PC-3 (cell line): ENCODE measurements at regions not wholly inside any gene's neighbourhood (a gene's known extent, or its start where the extent isn't known, plus 50 kb on each side); places are given as distances from the start of the nearest gene placed in this dataset.
A peak's percentile ranks its signal among the peaks of the same experiment; 100 is the strongest.

Source experiments
- ATAC-seq: fragments of 200-7000 bp; cut with Tn5 transposase; 2 replicates; pipeline ENCODE4 v1.9.1; 2020; ENCODE audit warnings: mild to moderate bottlenecking, moderate library complexity
- BruUV-seq: library from RNA; stranded (reverse); fragments of 400-500 nt; replicated peaks from 2 replicates; lab custom pipeline; 2021; lab: Mats Ljungman, UMichigan
- CTCF ChIA-PET: fragments of 300-600 bp; sonication (Branson Sonifier 250); formaldehyde crosslinking; loops from one replicate; lab custom pipeline; 2022; ENCODE audit warnings: antibody characterized with exemption; lab: Charles Lee
- POLR2A ChIA-PET: fragments of 300-600 bp; sonication (Branson Sonifier 250); formaldehyde crosslinking; loops from one replicate; lab custom pipeline; 2022; ENCODE audit warnings: antibody characterized with exemption; ENCODE audit not compliant: unreplicated experiment; lab: Charles Lee
- DNase-seq: peaks from one replicate; pipeline ENCODE4 v3.0.0-alpha.2; 2015
- H2AFZ ChIP-seq: fragments of 300-600 bp; sonication (generic); 2 replicates; pipeline ENCODE4 v1.6.0; 2016; ENCODE audit warnings: antibody characterized with exemption, low read length
- H3F3A ChIP-seq: fragments of 300-600 bp; sonication (generic); one replicate; pipeline ENCODE4 v1.6.0; 2017; ENCODE audit warnings: antibody characterized with exemption, low read length, control low read depth, mild to moderate bottlenecking; ENCODE audit not compliant: unreplicated experiment
- H3K27ac ChIP-seq: fragments of 300-600 bp; sonication (generic); 2 replicates; pipeline ENCODE4 v1.5.1; 2016; ENCODE audit warnings: mild to moderate bottlenecking, low read length
- H3K27me3 ChIP-seq: fragments of 300-600 bp; sonication (generic); 2 replicates; pipeline ENCODE4 v1.6.1; 2016; ENCODE audit warnings: low read length, mixed read lengths
- H3K36me3 ChIP-seq: fragments of 300-600 bp; sonication (generic); 2 replicates; pipeline ENCODE4 v1.6.1; 2016; ENCODE audit warnings: low read depth, mixed run types, low read length, mixed read lengths
- H3K4me1 ChIP-seq: fragments of 300-600 bp; sonication (generic); 2 replicates; pipeline ENCODE4 v1.5.1; 2016; ENCODE audit warnings: low read length; ENCODE audit not compliant: insufficient read depth
- H3K4me2 ChIP-seq: fragments of 300-600 bp; sonication (generic); 2 replicates; pipeline ENCODE4 v1.6.0; 2016; ENCODE audit warnings: low read length
- H3K4me3 ChIP-seq: fragments of 300-600 bp; sonication (generic); 2 replicates; pipeline ENCODE4 v1.5.1; 2016; ENCODE audit warnings: mild to moderate bottlenecking, low read length, mixed read lengths
- H3K79me2 ChIP-seq: fragments of 300-600 bp; sonication (generic); 2 replicates; pipeline ENCODE4 v1.6.1; 2017; ENCODE audit warnings: low read length, mixed read lengths
- H3K9ac ChIP-seq: fragments of 300-600 bp; sonication (generic); 2 replicates; pipeline ENCODE4 v1.6.0; 2016; ENCODE audit warnings: mild to moderate bottlenecking, low read length
- H3K9me2 ChIP-seq: fragments of 300-600 bp; sonication (generic); replicated peaks from 2 replicates; pipeline ENCODE4 v1.6.1; 2016; ENCODE audit warnings: mixed run types, low read length, mixed read lengths
- H3K9me3 ChIP-seq: fragments of 300-600 bp; sonication (generic); 2 replicates; pipeline ENCODE4 v1.6.1; 2016; ENCODE audit warnings: low read length, mixed read lengths
- H4K20me1 ChIP-seq: fragments of 300-600 bp; sonication (generic); 2 replicates; pipeline ENCODE4 v1.6.1; 2016; ENCODE audit warnings: low read length, mixed read lengths
- EZH2 ChIP-seq: fragments of 300-600 bp; sonication (generic); IDR thresholded peaks from one replicate; pipeline ENCODE4 v1.6.1; 2017; ENCODE audit warnings: antibody characterized with exemption, mild to moderate bottlenecking, low read length; ENCODE audit not compliant: unreplicated experiment
- EZH2phosphoT487 ChIP-seq: fragments of 300-600 bp; sonication (generic); IDR thresholded peaks from 2 replicates; pipeline ENCODE4 v1.6.1; 2018; ENCODE audit warnings: mild to moderate bottlenecking, antibody characterized with exemption, low read length, borderline replicate concordance
- intact Hi-C: fragments of 100-400 bp; cut with micrococcal nuclease; formaldehyde crosslinking; loops from 2 replicates; pipeline ENCODE4 v1.9.0; 2023
- TF ChIP-seq, protein P1 (sequence below): fragments of 300-600 bp; sonication (generic); conservative IDR thresholded peaks from 2 replicates; pipeline ENCODE4 v1.5.1; 2017; ENCODE audit warnings: antibody characterized with exemption, low read depth, mild to moderate bottlenecking, low read length

DNA sequence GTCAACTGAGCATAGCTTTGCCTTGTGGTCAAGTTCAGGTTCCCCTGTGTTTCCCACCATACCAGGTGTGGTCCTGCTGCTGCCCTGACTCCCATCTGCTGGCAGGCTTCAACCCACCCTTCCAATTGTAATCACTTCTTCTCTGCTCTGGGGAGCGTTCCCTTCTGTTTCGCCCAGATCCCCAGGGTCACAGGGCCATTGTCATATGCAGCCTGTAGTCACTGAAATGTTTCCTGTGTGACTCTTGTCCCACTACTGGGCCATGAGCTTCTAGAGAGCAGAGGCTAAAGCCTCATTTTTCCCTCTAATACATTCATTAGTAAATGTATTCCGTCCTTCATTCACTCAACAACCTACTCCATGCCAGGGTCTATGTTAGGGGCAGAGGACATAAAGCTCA, 75.0 kb upstream of the LAPTM4A start:
- BruUV-seq, result no TSS peak

DNA sequence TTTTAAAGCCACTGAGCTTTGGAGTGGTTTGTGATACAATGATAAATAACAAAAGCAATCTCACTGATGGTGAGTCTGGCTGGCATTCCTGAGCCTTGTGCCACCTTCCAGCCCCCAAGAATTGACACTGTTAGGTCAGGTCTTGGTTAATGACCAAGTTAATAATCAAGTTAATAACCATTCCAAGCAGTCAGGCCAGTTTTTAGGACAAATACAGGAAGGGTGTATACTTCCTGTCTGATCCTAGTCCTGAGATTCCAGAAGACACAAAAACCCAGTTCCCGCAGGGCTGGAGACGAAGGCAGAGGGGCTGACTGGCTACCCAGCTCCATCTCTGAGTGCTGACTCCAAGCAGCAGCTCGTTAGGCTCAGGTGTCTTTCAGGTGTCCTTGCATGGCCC, 74.6 kb upstream of the LAPTM4A start:
- Histone ChIP-seq H4K20me1 (no peaks in the 10 kb centered on the region), H3K4me2 (no peak overlapping the region), H3F3A (no peaks in the 10 kb centered on the region), H3K79me2 (no peaks in the 10 kb centered on the region), H3K4me3 (no peak overlapping the region), H3K9me3 (no peaks in the 10 kb centered on the region), H3K36me3 (no peaks in the 10 kb centered on the region), H2AFZ (peak overlapping the region; percentile 19; the same call in 1 of the 2 replicates), H3K27me3 (no peaks in the 10 kb centered on the region), H3K27ac (no peak overlapping the region), H3K4me1 (peaks cover 8% of the 10 kb centered on the region; the same call in 1 of the 2 replicates), H3K9ac (no peak overlapping the region), H3K9me2 (no peaks in the 10 kb centered on the region)
- no TSS peak for BruUV-seq
- DNase-seq (no peak), ATAC-seq (no peak)
- CTCF ChIA-PET, result no interaction called here
- POLR2A ChIA-PET, result no interaction called here
- intact Hi-C loops, result no loop called here
- TF ChIP-seq, protein P1, sequence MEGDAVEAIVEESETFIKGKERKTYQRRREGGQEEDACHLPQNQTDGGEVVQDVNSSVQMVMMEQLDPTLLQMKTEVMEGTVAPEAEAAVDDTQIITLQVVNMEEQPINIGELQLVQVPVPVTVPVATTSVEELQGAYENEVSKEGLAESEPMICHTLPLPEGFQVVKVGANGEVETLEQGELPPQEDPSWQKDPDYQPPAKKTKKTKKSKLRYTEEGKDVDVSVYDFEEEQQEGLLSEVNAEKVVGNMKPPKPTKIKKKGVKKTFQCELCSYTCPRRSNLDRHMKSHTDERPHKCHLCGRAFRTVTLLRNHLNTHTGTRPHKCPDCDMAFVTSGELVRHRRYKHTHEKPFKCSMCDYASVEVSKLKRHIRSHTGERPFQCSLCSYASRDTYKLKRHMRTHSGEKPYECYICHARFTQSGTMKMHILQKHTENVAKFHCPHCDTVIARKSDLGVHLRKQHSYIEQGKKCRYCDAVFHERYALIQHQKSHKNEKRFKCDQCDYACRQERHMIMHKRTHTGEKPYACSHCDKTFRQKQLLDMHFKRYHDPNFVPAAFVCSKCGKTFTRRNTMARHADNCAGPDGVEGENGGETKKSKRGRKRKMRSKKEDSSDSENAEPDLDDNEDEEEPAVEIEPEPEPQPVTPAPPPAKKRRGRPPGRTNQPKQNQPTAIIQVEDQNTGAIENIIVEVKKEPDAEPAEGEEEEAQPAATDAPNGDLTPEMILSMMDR, result no peak
- TF ChIP-seq EZH2 (no peak), EZH2phosphoT487 (no peak)

More for the DNA sequence above, 75.0 kb upstream of the LAPTM4A start:
- DNase-seq (no peak), ATAC-seq (no peak)
- ChIA-PET CTCF (no interaction called here), POLR2A (no interaction called here)
- Histone ChIP-seq H3F3A (no peaks in the 10 kb centered on the region), H3K79me2 (no peaks in the 10 kb centered on the region), H3K27ac (no peak overlapping the region), H3K4me1 (peaks cover 8% of the 10 kb centered on the region; the same call in 1 of the 2 replicates), H4K20me1 (no peaks in the 10 kb centered on the region), H3K36me3 (no peaks in the 10 kb centered on the region), H3K4me2 (no peak overlapping the region), H3K9me2 (no peaks in the 10 kb centered on the region), H2AFZ (no peak overlapping the region), H3K9me3 (no peaks in the 10 kb centered on the region), H3K9ac (no peak overlapping the region), H3K4me3 (no peak overlapping the region), H3K27me3 (no peaks in the 10 kb centered on the region)
- intact Hi-C loops, result no loop called here
- TF ChIP-seq EZH2 (no peak), EZH2phosphoT487 (no peak)
- TF ChIP-seq, protein P1, result no peak

DNA sequence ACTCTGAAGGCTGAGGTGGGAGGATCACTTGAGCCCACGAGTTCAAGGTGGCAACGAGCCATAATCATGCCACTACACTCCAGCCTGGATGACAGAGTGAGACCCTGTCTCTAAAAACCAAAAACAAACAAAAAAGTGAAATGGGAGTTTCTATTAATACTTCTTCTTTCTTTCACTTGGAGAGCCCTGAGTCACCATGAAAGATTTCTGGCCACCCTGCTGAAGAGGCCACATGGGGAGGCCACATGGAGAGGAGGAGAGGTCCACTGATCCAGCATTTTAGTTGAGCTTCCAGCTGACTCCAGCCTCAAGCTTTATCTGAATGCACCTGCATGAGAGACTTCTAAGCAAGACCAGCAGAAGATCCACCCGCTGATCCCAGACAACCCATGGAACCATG, 74.2 kb upstream of the LAPTM4A start:
- Histone ChIP-seq H3K4me3 (no peak overlapping the region), H3K79me2 (no peaks in the 10 kb centered on the region), H3F3A (no peaks in the 10 kb centered on the region), H3K9ac (no peak overlapping the region), H4K20me1 (no peaks in the 10 kb centered on the region), H2AFZ (no peak overlapping the region), H3K27me3 (no peaks in the 10 kb centered on the region), H3K36me3 (no peaks in the 10 kb centered on the region), H3K9me2 (no peaks in the 10 kb centered on the region), H3K27ac (no peak overlapping the region), H3K4me1 (peaks cover 8% of the 10 kb centered on the region; the same call in 1 of the 2 replicates), H3K9me3 (no peaks in the 10 kb centered on the region), H3K4me2 (no peak overlapping the region)
- CTCF ChIA-PET, result no interaction called here
- BruUV-seq, result no TSS peak
- intact Hi-C loops, result no loop called here
- TF ChIP-seq, protein P1, result no peak
- TF ChIP-seq EZH2phosphoT487 (no peak), EZH2 (no peak)
- no peak for ATAC-seq
- DNase-seq, result no peak
- POLR2A ChIA-PET, result no interaction called here
